Heart right ventricle (tissue), 16 donors: ENCODE measurements at regions not wholly inside any gene's neighbourhood (a gene's known extent, or its start where the extent isn't known, plus 50 kb on each side); places are given as distances from the start of the nearest gene placed in this dataset.
"Not testable (repeated sequence)": the region's sequence is repeated elsewhere in the genome, so short reads cannot be mapped to it uniquely, and the experiment has no call there.

Source experiments
- ATAC-seq, 8 donors: fragments of 200-7000 bp; cut with Tn5 transposase; one replicate each; pipeline ENCODE4 v1.9.1; 2020; ENCODE audit warnings: mild to moderate bottlenecking in 8 of 8, moderate library complexity in 8 of 8, moderate number of reproducible peaks in 1 of 8
- DNase-seq, 2 donors: peaks; one replicate each; pipeline ENCODE4 v3.0.0-alpha.2; 2020
- H3K27ac ChIP-seq, 10 donors: fragments of 200-600 bp; sonication (generic) in 2 of 10; one replicate each; pipeline versions ENCODE4 v1.5.0 to v1.8.0; 2020 to 2022; ENCODE audit warnings: mild to moderate bottlenecking in 3 of 10
- H3K27me3 ChIP-seq, 7 donors: fragments of 200-600 bp; one replicate each; pipeline ENCODE4 v1.8.0; 2021 to 2022; ENCODE audit warnings: mild to moderate bottlenecking in 2 of 7
- H3K36me3 ChIP-seq, 9 donors: fragments of 200-600 bp; sonication (generic) in 1 of 9; one replicate each; pipeline versions ENCODE4 v1.5.0 to v1.8.0; 2020 to 2022; ENCODE audit warnings: mild to moderate bottlenecking in 2 of 9
- H3K4me1 ChIP-seq, 9 donors: fragments of 200-600 bp; sonication (generic) in 1 of 9; one replicate each; pipeline versions ENCODE4 v1.5.0 to v1.8.0; 2020 to 2022; ENCODE audit warnings: mild to moderate bottlenecking in 4 of 9
- H3K4me3 ChIP-seq, 10 donors: fragments of 200-600 bp; sonication (generic) in 2 of 10; one replicate each; pipeline versions ENCODE4 v1.5.0 to v1.8.0; 2020 to 2022; ENCODE audit warnings: mild to moderate bottlenecking in 7 of 10, moderate library complexity in 2 of 10
- H3K9me3 ChIP-seq, 11 donors: fragments of 200-600 bp in 10 of 11; sonication (generic) in 2 of 11; one replicate each; pipeline versions ENCODE4 v1.5.0 to v1.8.0; 2013 to 2022; ENCODE audit warnings: mild to moderate bottlenecking in 2 of 11, control low read depth in 1 of 11, moderate library complexity in 1 of 11
- WGBS, 2 donors: extraction: QIAGEN DNeasy Blood & Tissue Kit; methylation state at CpG; one replicate each; pipeline ENCODE4 v1.1.7; 2013; ENCODE audit warnings: inconsistent platforms in 1 of 2; 5-methylcytosine and 5-hydroxymethylcytosine counted together
- intact Hi-C, 10 donors: fragments of 100-400 bp; cut with DNase I; formaldehyde crosslinking; loops; one replicate each; pipeline versions ENCODE4 v1.11.1 to v1.14.2; 2022
- TF ChIP-seq, protein P1 (sequence below), 9 donors: fragments of 200-600 bp; sonication (generic) in 2 of 9; IDR thresholded peaks; one replicate each; pipeline versions ENCODE4 v1.5.0 to v1.8.0; 2021 to 2022; ENCODE audit warnings: antibody characterized with exemption in 9 of 9, mild to moderate bottlenecking in 5 of 9, moderate library complexity in 1 of 9
- donor health status: Arrhythmogenic right ventricular cardiomyopathy.
- donor health status: ischemic (EF 13 %, LVEDD 7.1; RV severe dilation, severe dysfunction).
- donor health status: healthy with polysubstance abuse.
- donor health status: DM: no; HTN: yes; CAD: no.
- donor health status: DM: no; HTN: no; CAD: no.
- donor health status: ischemic (EF 25% LVEDD 6.9; RV normal size, moderate dysfunction).
- donor health status: ischemic (EF 25% LVEDD 5.7; RV mildly dilated, moderate dysfunction).
- donor health status: healthy.
- donor health status: DM: yes; HTN: yes; CAD: no.
- donor health status: Ischemic cardiomyopathy.
- donor health status: ischemic (EF 35%, LVEDD 5.7; RV mildly dilated, moderate dysfunction).
- donor health status: nonischemic (EF 11% LVEDD 7.7; RV severe dilation, severe dysfunction).
- donor health status: DM: yes; HTN: yes; CAD: no.
- donor health status: PGD.
- donor health status: ischemic (EF 29% LVEDD 5.4; RV normal size, mild dysfunction).
- donor health status: nonischemic (EF 23%, LVEDD 6.1; RV moderate dilation, normal function).

DNA sequence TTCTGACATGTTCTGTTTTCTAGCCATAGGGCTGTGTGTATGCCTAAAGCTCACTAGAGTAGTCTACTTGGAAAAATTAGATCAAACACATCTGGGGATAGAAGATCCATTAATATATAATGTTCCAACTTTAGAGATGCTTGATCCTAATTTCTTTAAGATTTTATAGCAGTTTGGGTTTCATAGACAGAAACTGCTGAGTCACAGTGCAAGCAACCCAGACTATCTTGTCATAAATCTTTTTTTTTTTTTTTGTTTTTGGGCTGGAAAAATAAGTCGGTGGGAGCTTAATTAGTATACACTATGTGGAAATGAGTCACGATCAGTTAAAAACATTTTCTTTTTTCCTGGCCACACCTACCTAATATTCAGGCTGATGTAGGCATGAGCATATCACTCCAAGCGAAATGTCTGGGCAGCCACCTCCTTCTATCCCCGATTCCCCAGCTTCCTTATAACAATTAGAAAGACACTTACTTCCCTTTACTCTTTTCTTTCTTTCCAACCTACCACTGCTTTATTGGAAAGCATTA lies 58.2 kb upstream of the CASK start:
- 75 to 85% methylated on average over 4 of the region's 4 CpGs for WGBS, 2 donors
- H3K9me3 ChIP-seq = no peaks in the 10 kb centered on the region
- ATAC-seq (no peak), DNase-seq (no peak)
- H3K36me3 ChIP-seq = no peaks in the 10 kb centered on the region
- H3K27me3 ChIP-seq = peaks cover 0 to 25% (median 0%) of the 10 kb centered on the region in 7 donors
- H3K4me1 ChIP-seq = no peaks in the 10 kb centered on the region
- intact Hi-C loops = no loop called here
- no peak overlapping the region for H3K27ac ChIP-seq
- no peak overlapping the region for H3K4me3 ChIP-seq
- TF ChIP-seq, protein P1, sequence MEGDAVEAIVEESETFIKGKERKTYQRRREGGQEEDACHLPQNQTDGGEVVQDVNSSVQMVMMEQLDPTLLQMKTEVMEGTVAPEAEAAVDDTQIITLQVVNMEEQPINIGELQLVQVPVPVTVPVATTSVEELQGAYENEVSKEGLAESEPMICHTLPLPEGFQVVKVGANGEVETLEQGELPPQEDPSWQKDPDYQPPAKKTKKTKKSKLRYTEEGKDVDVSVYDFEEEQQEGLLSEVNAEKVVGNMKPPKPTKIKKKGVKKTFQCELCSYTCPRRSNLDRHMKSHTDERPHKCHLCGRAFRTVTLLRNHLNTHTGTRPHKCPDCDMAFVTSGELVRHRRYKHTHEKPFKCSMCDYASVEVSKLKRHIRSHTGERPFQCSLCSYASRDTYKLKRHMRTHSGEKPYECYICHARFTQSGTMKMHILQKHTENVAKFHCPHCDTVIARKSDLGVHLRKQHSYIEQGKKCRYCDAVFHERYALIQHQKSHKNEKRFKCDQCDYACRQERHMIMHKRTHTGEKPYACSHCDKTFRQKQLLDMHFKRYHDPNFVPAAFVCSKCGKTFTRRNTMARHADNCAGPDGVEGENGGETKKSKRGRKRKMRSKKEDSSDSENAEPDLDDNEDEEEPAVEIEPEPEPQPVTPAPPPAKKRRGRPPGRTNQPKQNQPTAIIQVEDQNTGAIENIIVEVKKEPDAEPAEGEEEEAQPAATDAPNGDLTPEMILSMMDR (IDR thresholded peaks at IDR 0.05) = no peak

DNA sequence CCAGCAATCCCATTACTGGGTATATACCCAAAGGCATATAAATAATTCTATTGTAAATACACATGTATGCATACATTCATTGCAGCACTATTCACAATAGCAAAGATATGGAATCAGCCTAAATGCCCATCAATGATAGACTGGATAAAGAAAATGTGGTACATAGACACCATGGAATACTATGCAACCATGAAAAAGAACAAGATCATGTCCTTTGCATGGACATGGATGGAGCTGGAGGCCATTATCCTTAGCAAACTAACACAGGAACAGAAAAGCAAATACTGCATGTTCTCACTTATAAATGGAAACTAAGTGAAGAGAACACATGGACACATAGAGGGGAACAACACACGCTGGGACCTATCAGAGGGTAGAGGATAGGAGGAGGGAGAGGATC lies 51.3 kb upstream of the CASK start:
- not testable (repeated sequence) for H3K4me1 ChIP-seq, H3K4me3 ChIP-seq, H3K9me3 ChIP-seq, DNase-seq, ATAC-seq, H3K36me3 ChIP-seq, H3K27ac ChIP-seq
- WGBS, 2 donors = 89 to 96% methylated on average over 1 of the region's 1 CpG
- peaks cover 0 to 46% (median 0%) of the 10 kb centered on the region in 7 donors for H3K27me3 ChIP-seq
- intact Hi-C loops = loop anchor here in 1 of 10 donors (10.0 kb wide), 1 partner anchor 50 kb away; no protein-coding TSS in a partner anchor

DNA sequence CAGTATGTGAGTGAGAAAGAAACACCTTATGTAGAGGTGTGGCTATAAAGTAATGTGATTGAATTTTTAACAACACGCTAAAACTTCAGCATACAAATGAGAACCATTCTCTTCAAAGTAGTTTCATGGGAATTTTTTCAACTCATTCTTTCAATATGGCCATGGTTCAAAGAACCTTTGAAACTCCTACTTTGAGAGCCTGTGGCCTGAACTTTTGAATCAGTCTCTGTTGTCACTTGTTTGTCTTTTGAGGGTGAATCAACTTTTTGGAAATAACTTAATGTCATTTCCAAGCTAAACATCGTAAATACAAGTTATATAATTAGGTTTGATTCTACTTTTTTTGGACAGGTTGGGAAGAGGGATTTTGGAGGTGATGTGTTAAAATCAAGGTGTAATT lies 49.9 kb upstream of the CASK start:
- Histone ChIP-seq H3K4me3 (no peak overlapping the region), H3K4me1 (no peaks in the 10 kb centered on the region), H3K36me3 (no peaks in the 10 kb centered on the region), H3K27me3 (peaks cover 0 to 46% (median 0%) of the 10 kb centered on the region in 7 donors), H3K27ac (no peak overlapping the region), H3K9me3 (peaks cover 0 to 5% (median 0%) of the 10 kb centered on the region in 11 donors)
- DNase-seq (no peak), ATAC-seq (no peak)
- intact Hi-C loops = loop anchor here in 1 of 10 donors (10.0 kb wide), 1 partner anchor 52 kb away; no protein-coding TSS in a partner anchor
- 93 to 98% methylated on average over 2 of the region's 2 CpGs for WGBS, 2 donors
- TF ChIP-seq, protein P1 (IDR thresholded peaks at IDR 0.05) = no peak
